Colonic mucosa (tissue), 4 donors: ENCODE measurements at regions not wholly inside any gene's neighbourhood (a gene's known extent, or its start where the extent isn't known, plus 50 kb on each side); places are given as distances from the start of the nearest gene placed in this dataset.
"Not testable (repeated sequence)": the region's sequence is repeated elsewhere in the genome, so short reads cannot be mapped to it uniquely, and the experiment has no call there.

Experiments
- DNase-seq: peaks from one replicate; pipeline ENCODE4 v3.0.0-alpha.2; 2020
- H3K27ac ChIP-seq: fragments of 200-600 bp; one replicate; pipeline ENCODE4 v1.8.0; 2021
- H3K27me3 ChIP-seq: fragments of 200-600 bp; one replicate; pipeline ENCODE4 v1.8.0; 2021
- H3K36me3 ChIP-seq: fragments of 200-600 bp; one replicate; pipeline ENCODE4 v1.8.0; 2021
- H3K4me1 ChIP-seq: fragments of 200-600 bp; one replicate; pipeline ENCODE4 v1.8.0; 2021; ENCODE audit warnings: mild to moderate bottlenecking
- H3K4me3 ChIP-seq: fragments of 200-600 bp; one replicate; pipeline ENCODE4 v1.8.0; 2021
- H3K9ac ChIP-seq, 2 donors: one replicate each; pipeline ENCODE4 v1.7.0; 2013; ENCODE audit warnings: control low read depth in 2 of 2, low read depth in 2 of 2, low read length in 2 of 2
- H3K9me3 ChIP-seq: fragments of 200-600 bp; one replicate; pipeline ENCODE4 v1.8.0; 2021
- CTCF ChIP-seq: fragments of 200-600 bp; IDR thresholded peaks from one replicate; pipeline ENCODE4 v1.8.0; 2022; ENCODE audit warnings: antibody characterized with exemption, mild to moderate bottlenecking
- intact Hi-C: fragments of 100-400 bp; cut with DNase I; formaldehyde crosslinking; loops from one replicate; pipeline ENCODE4 v1.14.1; 2022
- donor health status: healthy.
- donor health status: DM: no; HTN: no; CAD: no.
- donor health status: DM: no; HTN: no; CAD: no.

- H3K4me1 ChIP-seq, result no peaks in the 10 kb centered on the region
- intact Hi-C loops, result no loop called here
- H3K9me3 ChIP-seq, result no peaks in the 10 kb centered on the region
These were observed 190.9 kb upstream of the CDH5 start for GRCh38 chr16:66175636-66176035.

GRCh38 chr16:66175058-66175457, 191.4 kb upstream of the CDH5 start:
- Histone ChIP-seq H3K9ac (no peak overlapping the region), H3K4me1 (no peaks in the 10 kb centered on the region), H3K27ac (no peak overlapping the region), H3K4me3 (no peak overlapping the region), H3K27me3 (no peaks in the 10 kb centered on the region), H3K36me3 (no peaks in the 10 kb centered on the region), H3K9me3 (no peaks in the 10 kb centered on the region)
- no peak for TF ChIP-seq CTCF
- intact Hi-C loops, result no loop called here
- DNase-seq, result no peak

More at GRCh38 chr16:66175636-66176035, 190.9 kb upstream of the CDH5 start:
- no peak overlapping the region for H3K27ac ChIP-seq
- no peak overlapping the region for H3K9ac ChIP-seq
- no peak for DNase-seq
- H3K4me3 ChIP-seq, result no peak overlapping the region
- H3K36me3 ChIP-seq, result no peaks in the 10 kb centered on the region
- H3K27me3 ChIP-seq, result no peaks in the 10 kb centered on the region
- TF ChIP-seq CTCF, result no peak

- H3K36me3 ChIP-seq, H3K27ac ChIP-seq, H3K9ac ChIP-seq, H3K4me1 ChIP-seq, DNase-seq, H3K4me3 ChIP-seq, intact Hi-C loops, H3K27me3 ChIP-seq, H3K9me3 ChIP-seq: not testable (repeated sequence)
These were observed 192.7 kb upstream of the CDH5 start for GRCh38 chr16:66173796-66174195.

- DNase-seq, H3K4me1 ChIP-seq, intact Hi-C loops, H3K36me3 ChIP-seq, H3K27ac ChIP-seq, H3K9me3 ChIP-seq, H3K4me3 ChIP-seq, H3K27me3 ChIP-seq, H3K9ac ChIP-seq: not testable (repeated sequence)
These were observed 193.3 kb upstream of the CDH5 start for GRCh38 chr16:66173181-66173580.

GRCh38 chr16:66172463-66172862, 194.0 kb upstream of the CDH5 start:
- Histone ChIP-seq H3K4me3 (no peak overlapping the region), H3K36me3 (no peaks in the 10 kb centered on the region), H3K4me1 (no peaks in the 10 kb centered on the region), H3K27ac (no peak overlapping the region), H3K27me3 (no peaks in the 10 kb centered on the region), H3K9me3 (no peaks in the 10 kb centered on the region), H3K9ac (no peak overlapping the region)
- TF ChIP-seq CTCF, result no peak
- intact Hi-C loops, result no loop called here
- no peak for DNase-seq

- Histone ChIP-seq H3K4me1 (no peaks in the 10 kb centered on the region), H3K9me3 (no peaks in the 10 kb centered on the region), H3K27ac (no peak overlapping the region), H3K9ac (no peak overlapping the region), H3K36me3 (no peaks in the 10 kb centered on the region), H3K4me3 (no peak overlapping the region), H3K27me3 (no peaks in the 10 kb centered on the region)
- no peak for DNase-seq
- TF ChIP-seq CTCF, result no peak
- intact Hi-C loops, result no loop called here
These were observed 194.9 kb upstream of the CDH5 start for GRCh38 chr16:66171578-66171977.

GRCh38 chr16:66170989-66171388, 195.5 kb upstream of the CDH5 start:
- Histone ChIP-seq H3K9ac (no peak overlapping the region), H3K9me3 (no peaks in the 10 kb centered on the region), H3K4me1 (no peaks in the 10 kb centered on the region), H3K36me3 (no peaks in the 10 kb centered on the region), H3K27me3 (no peaks in the 10 kb centered on the region), H3K27ac (no peak overlapping the region), H3K4me3 (no peak overlapping the region)
- DNase-seq, result no peak
- TF ChIP-seq CTCF, result no peak
- intact Hi-C loops, result no loop called here
